ENCODE measurements at regions not wholly inside any gene's neighbourhood (a gene's known extent, or its start where the extent isn't known, plus 50 kb on each side); places are given as distances from the start of the nearest gene placed in this dataset.
A peak's percentile ranks its signal among the peaks of the same experiment; 100 is the strongest.

DNA sequence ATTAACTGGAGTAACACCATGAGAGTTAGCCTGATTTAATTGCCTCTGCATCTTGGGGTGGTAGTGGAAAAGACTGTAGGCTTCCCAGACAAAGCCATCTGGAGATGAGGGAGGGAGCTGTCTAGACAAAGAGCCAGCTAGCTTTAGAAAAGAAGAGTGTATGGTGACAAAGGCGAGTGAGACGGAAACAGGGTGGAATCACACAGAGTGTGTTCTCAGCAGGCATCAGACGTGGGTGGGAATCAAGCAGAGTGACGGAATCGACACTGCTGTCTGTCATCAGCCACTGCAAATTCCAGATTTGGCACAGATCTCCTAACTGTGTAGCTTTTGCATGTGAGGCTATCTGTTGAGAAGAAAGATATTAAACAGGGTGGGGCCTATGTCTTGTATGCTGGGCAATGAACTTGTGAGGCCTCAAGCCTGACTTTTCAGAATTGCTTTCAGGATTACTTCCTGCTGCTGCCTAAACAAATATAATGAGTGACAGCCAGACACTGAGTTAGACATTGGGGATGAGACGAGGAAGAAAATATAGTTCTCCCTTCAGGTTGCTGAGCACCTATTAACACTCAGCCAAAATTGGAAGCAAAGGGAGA, 236.5 kb upstream of the GRIP1 start:
- Histone ChIP-seq H3K27ac (no peak overlapping the region), H3K4me3 (no peak overlapping the region), H3K9me3 (no peaks in the 10 kb centered on the region), H3K36me3 (no peaks in the 10 kb centered on the region), H3K27me3 (no peaks in the 10 kb centered on the region), H3K4me1 (no peaks in the 10 kb centered on the region)
- WGBS, 4 donors = 36 to 54% (median 48%) methylated on average over 6 of the region's 6 CpGs
- TF ChIP-seq POLR2A (IDR thresholded peaks at IDR 0.05) = no peak
- TF ChIP-seq, protein P1, sequence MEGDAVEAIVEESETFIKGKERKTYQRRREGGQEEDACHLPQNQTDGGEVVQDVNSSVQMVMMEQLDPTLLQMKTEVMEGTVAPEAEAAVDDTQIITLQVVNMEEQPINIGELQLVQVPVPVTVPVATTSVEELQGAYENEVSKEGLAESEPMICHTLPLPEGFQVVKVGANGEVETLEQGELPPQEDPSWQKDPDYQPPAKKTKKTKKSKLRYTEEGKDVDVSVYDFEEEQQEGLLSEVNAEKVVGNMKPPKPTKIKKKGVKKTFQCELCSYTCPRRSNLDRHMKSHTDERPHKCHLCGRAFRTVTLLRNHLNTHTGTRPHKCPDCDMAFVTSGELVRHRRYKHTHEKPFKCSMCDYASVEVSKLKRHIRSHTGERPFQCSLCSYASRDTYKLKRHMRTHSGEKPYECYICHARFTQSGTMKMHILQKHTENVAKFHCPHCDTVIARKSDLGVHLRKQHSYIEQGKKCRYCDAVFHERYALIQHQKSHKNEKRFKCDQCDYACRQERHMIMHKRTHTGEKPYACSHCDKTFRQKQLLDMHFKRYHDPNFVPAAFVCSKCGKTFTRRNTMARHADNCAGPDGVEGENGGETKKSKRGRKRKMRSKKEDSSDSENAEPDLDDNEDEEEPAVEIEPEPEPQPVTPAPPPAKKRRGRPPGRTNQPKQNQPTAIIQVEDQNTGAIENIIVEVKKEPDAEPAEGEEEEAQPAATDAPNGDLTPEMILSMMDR (IDR thresholded peaks at IDR 0.05) = no peak
- DNase-seq = no peak
- peak in 2 of 4 donors; percentile 30 to 36 for ATAC-seq
- intact Hi-C loops (cut with DNase I) = no loop called here

DNA sequence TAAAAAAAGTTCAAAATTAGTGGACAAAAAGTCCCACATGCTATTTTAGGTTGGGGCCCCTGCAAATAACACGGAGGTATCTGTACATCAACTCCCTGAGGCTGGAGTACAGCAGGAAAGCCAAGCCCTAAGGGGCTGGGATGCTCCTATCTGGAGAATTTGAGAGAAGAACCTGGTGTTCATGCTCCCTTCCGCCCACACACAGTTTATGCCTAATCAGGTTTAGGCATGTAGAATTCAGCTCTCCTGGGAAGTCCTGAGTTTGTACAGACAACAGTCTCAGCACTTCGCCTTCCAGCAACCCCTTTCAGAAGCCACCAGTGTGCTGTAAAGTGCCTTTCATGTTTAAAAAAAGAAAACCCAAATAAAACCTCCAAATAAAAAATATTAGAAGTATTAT, 237.3 kb upstream of the GRIP1 start:
- H3K36me3 ChIP-seq = no peaks in the 10 kb centered on the region
- no peaks in the 10 kb centered on the region for H3K9me3 ChIP-seq
- H3K4me1 ChIP-seq = no peaks in the 10 kb centered on the region
- 62 to 74% (median 70%) methylated on average over 3 of the region's 3 CpGs for WGBS, 4 donors
- no peak for DNase-seq
- no peak overlapping the region for H3K4me3 ChIP-seq
- H3K27me3 ChIP-seq = no peaks in the 10 kb centered on the region
- ATAC-seq = no peak
- intact Hi-C loops (cut with DNase I) = no loop called here
- H3K27ac ChIP-seq = no peak overlapping the region
- TF ChIP-seq, protein P1 (IDR thresholded peaks at IDR 0.05) = no peak
- no peak for TF ChIP-seq POLR2A (IDR thresholded peaks at IDR 0.05)

DNA sequence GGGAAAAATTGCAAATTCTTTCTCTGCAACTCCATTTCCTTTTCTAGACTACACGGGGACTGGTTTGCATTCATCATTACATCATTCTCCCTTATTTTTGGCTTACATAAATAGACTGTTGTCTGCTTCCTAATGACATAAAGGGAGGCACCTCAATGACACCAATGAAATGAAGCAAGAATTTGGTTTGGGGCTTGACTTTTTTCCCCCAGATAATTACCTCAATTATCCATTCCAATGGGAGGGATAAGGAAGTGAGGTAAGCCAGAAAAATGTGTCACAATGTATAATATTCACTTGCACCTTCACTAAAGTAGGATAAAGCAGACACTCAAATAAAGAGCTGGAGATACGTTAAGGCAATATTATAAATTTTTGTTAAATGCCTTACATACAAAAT, 240.6 kb upstream of the GRIP1 start:
- ATAC-seq (no peak), DNase-seq (no peak)
- Histone ChIP-seq H3K27me3 (no peaks in the 10 kb centered on the region), H3K4me1 (no peaks in the 10 kb centered on the region), H3K9me3 (no peaks in the 10 kb centered on the region), H3K27ac (no peak overlapping the region), H3K4me3 (no peak overlapping the region), H3K36me3 (no peaks in the 10 kb centered on the region)
- WGBS, 4 donors = 49 to 74% (median 63%) methylated on average over 2 of the region's 2 CpGs
- intact Hi-C loops (cut with DNase I) = no loop called here
- TF ChIP-seq, protein P1 (IDR thresholded peaks at IDR 0.05) = no peak

DNA sequence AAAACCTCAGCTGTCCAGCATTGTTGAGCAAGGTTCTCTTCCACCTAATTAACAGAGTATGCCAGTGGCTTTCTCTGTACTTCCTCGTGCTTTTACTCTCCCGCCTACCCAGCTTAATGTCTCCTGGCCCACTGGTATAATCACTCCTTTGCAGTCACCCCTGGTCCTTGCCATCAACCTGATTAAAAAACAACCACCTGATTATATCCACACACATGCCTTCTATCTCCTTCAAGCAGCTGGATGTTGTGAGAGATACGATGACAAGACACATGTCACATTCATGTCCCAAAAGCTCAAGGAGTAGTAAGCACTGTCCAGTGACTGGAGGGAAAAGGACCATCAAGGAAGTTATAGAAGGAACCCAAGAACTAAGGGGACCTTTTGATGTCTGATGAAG, 241.3 kb upstream of the GRIP1 start:
- WGBS, 4 donors = 80 to 91% (median 85%) methylated on average over 3 of the region's 3 CpGs
- Histone ChIP-seq H3K4me1 (no peaks in the 10 kb centered on the region), H3K27me3 (no peaks in the 10 kb centered on the region), H3K36me3 (no peaks in the 10 kb centered on the region), H3K4me3 (no peak overlapping the region), H3K9me3 (no peaks in the 10 kb centered on the region), H3K27ac (no peak overlapping the region)
- DNase-seq (no peak), ATAC-seq (no peak)
- intact Hi-C loops (cut with DNase I) = no loop called here
- TF ChIP-seq POLR2A (IDR thresholded peaks at IDR 0.05) = no peak
- TF ChIP-seq, protein P1 (IDR thresholded peaks at IDR 0.05) = no peak
